ENCODE measurements at regions not wholly inside any gene's neighbourhood (a gene's known extent, or its start where the extent isn't known, plus 50 kb on each side); places are given as distances from the start of the nearest gene placed in this dataset.

- no peak for DNase-seq
- Histone ChIP-seq H3K27ac (ENCODE audit: low read length) (no peak overlapping the region), H2AFZ (ENCODE audit: low read length) (no peak overlapping the region), H3K9ac (ENCODE audit: low read length) (no peak overlapping the region), H3K4me1 (ENCODE audit: low read length) (no peaks in the 10 kb centered on the region), H3K36me3 (replicated peaks; ENCODE audit: insufficient read depth, low read length) (no peaks in the 10 kb centered on the region; the same call in 1 of the 2 replicates), H3K4me2 (ENCODE audit: low read depth, low read length) (no peak overlapping the region), H3K4me3 (ENCODE audit: low read length) (no peak overlapping the region), H3K9me3 (replicated peaks; ENCODE audit: insufficient read depth, low read length) (no peaks in the 10 kb centered on the region), H4K20me1 (ENCODE audit: insufficient read depth, low read length) (no peaks in the 10 kb centered on the region), H3K27me3 (replicated peaks; ENCODE audit: insufficient read depth, low read length) (no peaks in the 10 kb centered on the region), H3K79me2 (ENCODE audit: low read length) (no peaks in the 10 kb centered on the region), H3F3A (ENCODE audit: insufficient read depth, low read length) (no peaks in the 10 kb centered on the region), H3K9me2 (replicated peaks; ENCODE audit: insufficient read depth, low read length) (no peaks in the 10 kb centered on the region)
- TF ChIP-seq CTCF (IDR thresholded peaks at IDR 0.05; ENCODE audit: low read length): no peak
- no peak for TF ChIP-seq EZH2 (optimal IDR thresholded peaks at IDR 0.05; ENCODE audit: low read depth, low read length)
- TF ChIP-seq EZH2phosphoT487 (IDR thresholded peaks at IDR 0.05; ENCODE audit: low read length): no peak
Measured at GRCh38 chr15:47377465-47377864, 339.8 kb upstream of the SEMA6D start.

- Histone ChIP-seq H3K9me2 (replicated peaks; ENCODE audit: insufficient read depth, low read length) (no peaks in the 10 kb centered on the region), H3K27me3 (replicated peaks; ENCODE audit: insufficient read depth, low read length) (no peaks in the 10 kb centered on the region), H2AFZ (ENCODE audit: low read length) (no peak overlapping the region), H4K20me1 (ENCODE audit: insufficient read depth, low read length) (no peaks in the 10 kb centered on the region), H3K4me2 (ENCODE audit: low read depth, low read length) (no peak overlapping the region), H3K4me1 (ENCODE audit: low read length) (no peaks in the 10 kb centered on the region), H3K4me3 (ENCODE audit: low read length) (no peak overlapping the region), H3K27ac (ENCODE audit: low read length) (no peak overlapping the region), H3F3A (ENCODE audit: insufficient read depth, low read length) (no peaks in the 10 kb centered on the region), H3K79me2 (ENCODE audit: low read length) (no peaks in the 10 kb centered on the region), H3K36me3 (replicated peaks; ENCODE audit: insufficient read depth, low read length) (no peaks in the 10 kb centered on the region; the same call in 1 of the 2 replicates), H3K9ac (ENCODE audit: low read length) (no peak overlapping the region), H3K9me3 (replicated peaks; ENCODE audit: insufficient read depth, low read length) (no peaks in the 10 kb centered on the region)
- TF ChIP-seq CTCF (IDR thresholded peaks at IDR 0.05; ENCODE audit: low read length) (no peak), EZH2phosphoT487 (IDR thresholded peaks at IDR 0.05; ENCODE audit: low read length) (no peak)
- no peak for DNase-seq
Measured at GRCh38 chr15:47378527-47378926, 338.8 kb upstream of the SEMA6D start.

GRCh38 chr15:47383102-47383501, 334.2 kb upstream of the SEMA6D start:
- Histone ChIP-seq H3K27me3 (replicated peaks; ENCODE audit: insufficient read depth, low read length) (no peaks in the 10 kb centered on the region), H3K9ac (ENCODE audit: low read length) (no peak overlapping the region), H2AFZ (ENCODE audit: low read length) (no peak overlapping the region), H4K20me1 (ENCODE audit: insufficient read depth, low read length) (no peaks in the 10 kb centered on the region), H3K79me2 (ENCODE audit: low read length) (no peaks in the 10 kb centered on the region), H3F3A (ENCODE audit: insufficient read depth, low read length) (no peaks in the 10 kb centered on the region), H3K4me2 (ENCODE audit: low read depth, low read length) (no peak overlapping the region), H3K9me2 (replicated peaks; ENCODE audit: insufficient read depth, low read length) (no peaks in the 10 kb centered on the region), H3K4me1 (ENCODE audit: low read length) (no peaks in the 10 kb centered on the region), H3K27ac (ENCODE audit: low read length) (no peak overlapping the region), H3K36me3 (replicated peaks; ENCODE audit: insufficient read depth, low read length) (no peaks in the 10 kb centered on the region; the same call in 1 of the 2 replicates), H3K9me3 (replicated peaks; ENCODE audit: insufficient read depth, low read length) (no peaks in the 10 kb centered on the region), H3K4me3 (ENCODE audit: low read length) (no peak overlapping the region)
- DNase-seq: no peak
- TF ChIP-seq EZH2phosphoT487 (IDR thresholded peaks at IDR 0.05; ENCODE audit: low read length) (no peak), CTCF (IDR thresholded peaks at IDR 0.05; ENCODE audit: low read length) (no peak), EZH2 (optimal IDR thresholded peaks at IDR 0.05; ENCODE audit: low read depth, low read length) (no peak)

Data from MM.1S (cell line).